ENCODE measurements at regions not wholly inside any gene's neighbourhood (a gene's known extent, or its start where the extent isn't known, plus 50 kb on each side); places are given as distances from the start of the nearest gene placed in this dataset.

- TF ChIP-seq CTCF (IDR thresholded peaks at IDR 0.05) (no peak), POLR2A (IDR thresholded peaks at IDR 0.05) (no peak), EP300 (IDR thresholded peaks at IDR 0.05) (no peak)
Measured at GRCh38 chr4:10183462-10183861, 66.9 kb upstream of the WDR1 start.

Data from ovary (tissue), 3 donors.